T-helper 1 cell treated with Interleukin-12 subunit alpha and Interleukin-12 subunit beta and Interleukin-4 antibody, amounts not matched to agents 30 ng/mL and 1 ng/mL, for 36 hours (primary cell): ENCODE measurements at regions not wholly inside any gene's neighbourhood (a gene's known extent, or its start where the extent isn't known, plus 50 kb on each side); places are given as distances from the start of the nearest gene placed in this dataset.
"Not testable (repeated sequence)": the region's sequence is repeated elsewhere in the genome, so short reads cannot be mapped to it uniquely, and the experiment has no call there.

Source experiments
- intact Hi-C: fragments of 100-400 bp; cut with micrococcal nuclease; formaldehyde crosslinking; loops from one replicate; pipeline ENCODE4 v1.15.1; 2024

- intact Hi-C loops, result no loop called here
Observed at GRCh38 chr3:81364411-81364810, 397.0 kb downstream of the GBE1 start.

GRCh38 chr3:81363816-81364215 is 397.6 kb downstream of the GBE1 start:
- intact Hi-C loops, result no loop called here

- intact Hi-C loops, result no loop called here
Observed at GRCh38 chr3:81354119-81354518, 407.3 kb downstream of the GBE1 start.

GRCh38 chr3:81352867-81353266 is 408.6 kb downstream of the GBE1 start:
- intact Hi-C loops, result no loop called here

GRCh38 chr3:81349816-81350340 is 411.6 kb downstream of the GBE1 start:
- intact Hi-C loops, result no loop called here

GRCh38 chr3:81339040-81339845 is 422.2 kb downstream of the GBE1 start:
- intact Hi-C loops, result no loop called here

GRCh38 chr3:81336470-81336869 is 425.0 kb downstream of the GBE1 start:
- intact Hi-C loops, result no loop called here

GRCh38 chr3:81329835-81330234 is 431.6 kb downstream of the GBE1 start:
- intact Hi-C loops, result not testable (repeated sequence)

GRCh38 chr3:81326245-81326644 is 435.2 kb downstream of the GBE1 start:
- intact Hi-C loops, result no loop called here

GRCh38 chr3:81320862-81321261 is 440.6 kb downstream of the GBE1 start:
- intact Hi-C loops, result no loop called here

- intact Hi-C loops, result no loop called here
Observed at GRCh38 chr3:81315030-81315429, 446.4 kb downstream of the GBE1 start.

- intact Hi-C loops, result no loop called here
Observed at GRCh38 chr3:81311321-81311720, 450.1 kb downstream of the GBE1 start.

- intact Hi-C loops, result no loop called here
Observed at GRCh38 chr3:81308306-81308705, 453.1 kb downstream of the GBE1 start.

GRCh38 chr3:81307221-81307620 is 454.2 kb downstream of the GBE1 start:
- intact Hi-C loops, result no loop called here

GRCh38 chr3:81303321-81303720 is 458.1 kb downstream of the GBE1 start:
- intact Hi-C loops, result no loop called here

GRCh38 chr3:81302045-81302444 is 459.4 kb downstream of the GBE1 start:
- intact Hi-C loops, result loop anchor here (1.0 kb wide), 1 partner anchor 831 kb away; no protein-coding TSS in a partner anchor

- intact Hi-C loops, result no loop called here
Observed at GRCh38 chr3:81301230-81301629, 460.2 kb downstream of the GBE1 start.

- intact Hi-C loops, result no loop called here
Observed at GRCh38 chr3:81300324-81300927, 461.0 kb downstream of the GBE1 start.

- intact Hi-C loops, result no loop called here
Observed at GRCh38 chr3:81299481-81299880, 462.0 kb downstream of the GBE1 start.

- intact Hi-C loops, result no loop called here
Observed at GRCh38 chr3:81295906-81296577, 465.4 kb downstream of the GBE1 start.

GRCh38 chr3:81293156-81293555 is 468.3 kb downstream of the GBE1 start:
- intact Hi-C loops, result no loop called here

GRCh38 chr3:81291586-81291985 is 469.9 kb downstream of the GBE1 start:
- intact Hi-C loops, result no loop called here
